Right lobe of liver (tissue), 6 donors: ENCODE measurements at regions not wholly inside any gene's neighbourhood (a gene's known extent, or its start where the extent isn't known, plus 50 kb on each side); places are given as distances from the start of the nearest gene placed in this dataset.
A peak's percentile ranks its signal among the peaks of the same experiment; 100 is the strongest.
"Not testable (repeated sequence)": the region's sequence is repeated elsewhere in the genome, so short reads cannot be mapped to it uniquely, and the experiment has no call there.

Experiments
- ATAC-seq, 4 donors: fragments of 200-7000 bp; cut with Tn5 transposase; one replicate each; pipeline ENCODE4 v1.9.1; 2020; ENCODE audit warnings: mild to moderate bottlenecking in 4 of 4, moderate library complexity in 4 of 4
- DNase-seq, 3 donors: peaks; one replicate each; pipeline ENCODE4 v3.0.0-alpha.2; 2020
- H3K27ac ChIP-seq, 3 donors: fragments of 200-600 bp; one replicate each; pipeline ENCODE4 v1.8.0; 2022
- H3K27me3 ChIP-seq, 2 donors: fragments of 200-600 bp; one replicate each; pipeline ENCODE4 v1.8.0; 2022
- H3K36me3 ChIP-seq, 4 donors: fragments of 200-600 bp; sonication (generic) in 1 of 4; one replicate each; pipeline versions ENCODE4 v1.5.1 to v1.8.0; 2017 to 2022; ENCODE audit warnings: control low read depth in 1 of 4
- H3K4me1 ChIP-seq, 4 donors: fragments of 200-600 bp; sonication (generic) in 1 of 4; one replicate each; pipeline versions ENCODE4 v1.5.1 to v1.8.0; 2017 to 2022; ENCODE audit warnings: control low read depth in 1 of 4
- H3K4me3 ChIP-seq, 3 donors: fragments of 200-600 bp; one replicate each; pipeline ENCODE4 v1.8.0; 2022
- H3K9me3 ChIP-seq, 4 donors: fragments of 200-600 bp; sonication (generic) in 1 of 4; one replicate each; pipeline versions ENCODE4 v1.5.1 to v1.8.0; 2017 to 2022; ENCODE audit warnings: control low read depth in 1 of 4
- POLR2A ChIP-seq: fragments of 450-650 bp; IDR thresholded peaks from one replicate; pipeline ENCODE4 v1.6.1; 2017; ENCODE audit warnings: antibody characterized with exemption, mild to moderate bottlenecking
- WGBS: methylation state at CpG from one replicate; pipeline ENCODE4 v1.1.6; 2018; ENCODE audit warnings: low coverage, low lambda C conversion rate; ENCODE audit not compliant: insufficient coverage; ENCODE audit errors: missing lambda C conversion rate; 5-methylcytosine and 5-hydroxymethylcytosine counted together
- intact Hi-C, 2 donors: fragments of 100-400 bp; cut with DNase I; formaldehyde crosslinking; loops; one replicate each; pipeline versions ENCODE4 v1.11.2 to v1.14.1; 2022
- small RNA-seq, 2 experiments: library from RNA; depleted of rRNA; stranded (forward); fragments of <200 nt; gene quantifications; one replicate each; pipeline ENCODE3, GENCODE V24; 2016
- TF ChIP-seq, protein P1 (sequence below), 4 donors: fragments of 200-600 bp in 3 of 4; fragments of 450-650 bp in 1 of 4; IDR thresholded peaks; one replicate each; pipeline versions ENCODE4 v1.5.1 to v1.8.0; 2016 to 2022; ENCODE audit warnings: antibody characterized with exemption in 4 of 4, mild to moderate bottlenecking in 2 of 4
- donor health status: DM: no; HTN: yes; CAD: no.
- donor health status: DM: no; HTN: no; CAD: no.
- donor health status: DM: no; HTN: no; CAD: no.
- donor health status: DM: no; HTN: yes; CAD: no.
- donor health status: DM: no; HTN: yes; CAD: no.

- ATAC-seq, result peak in 1 of 4 donors; percentile 28
- intact Hi-C loops, result not testable (repeated sequence)
These were observed 66.5 kb upstream of the NIPA1 start for GRCh38 chr15:22719980-22720379.

DNA sequence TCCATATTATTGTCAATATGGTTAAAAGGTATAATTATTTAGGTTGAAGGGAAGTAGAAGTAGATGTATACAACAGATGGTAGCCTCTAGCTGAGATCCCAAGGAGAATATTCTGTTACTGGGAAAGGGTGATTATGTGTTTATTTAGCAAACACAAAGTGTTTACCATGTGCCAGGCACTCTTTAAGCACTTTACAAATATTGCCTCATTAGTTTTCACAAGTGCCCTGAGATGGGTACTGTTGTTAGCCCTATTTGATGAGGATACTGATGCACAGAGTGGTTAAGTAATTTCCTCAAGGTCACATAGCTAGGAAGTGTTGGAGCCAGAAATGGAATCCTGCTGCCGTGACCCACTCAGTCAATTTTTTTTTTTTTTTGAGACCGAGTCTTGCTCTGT is 60.3 kb upstream of the NIPA1 start:
- DNase-seq, H3K27ac ChIP-seq, H3K27me3 ChIP-seq, H3K4me3 ChIP-seq, H3K9me3 ChIP-seq, intact Hi-C loops, H3K36me3 ChIP-seq, H3K4me1 ChIP-seq: not testable (repeated sequence)
- WGBS, result no CpG with 5 or more reads among the region's 2 CpGs
- peak in 2 of 4 donors; percentile 36 to 67 for ATAC-seq

More at GRCh38 chr15:22719980-22720379, 66.5 kb upstream of the NIPA1 start:
- not testable (repeated sequence) for H3K9me3 ChIP-seq, H3K4me3 ChIP-seq, H3K27me3 ChIP-seq, H3K4me1 ChIP-seq, DNase-seq, H3K27ac ChIP-seq, H3K36me3 ChIP-seq
- TF ChIP-seq, protein P1, sequence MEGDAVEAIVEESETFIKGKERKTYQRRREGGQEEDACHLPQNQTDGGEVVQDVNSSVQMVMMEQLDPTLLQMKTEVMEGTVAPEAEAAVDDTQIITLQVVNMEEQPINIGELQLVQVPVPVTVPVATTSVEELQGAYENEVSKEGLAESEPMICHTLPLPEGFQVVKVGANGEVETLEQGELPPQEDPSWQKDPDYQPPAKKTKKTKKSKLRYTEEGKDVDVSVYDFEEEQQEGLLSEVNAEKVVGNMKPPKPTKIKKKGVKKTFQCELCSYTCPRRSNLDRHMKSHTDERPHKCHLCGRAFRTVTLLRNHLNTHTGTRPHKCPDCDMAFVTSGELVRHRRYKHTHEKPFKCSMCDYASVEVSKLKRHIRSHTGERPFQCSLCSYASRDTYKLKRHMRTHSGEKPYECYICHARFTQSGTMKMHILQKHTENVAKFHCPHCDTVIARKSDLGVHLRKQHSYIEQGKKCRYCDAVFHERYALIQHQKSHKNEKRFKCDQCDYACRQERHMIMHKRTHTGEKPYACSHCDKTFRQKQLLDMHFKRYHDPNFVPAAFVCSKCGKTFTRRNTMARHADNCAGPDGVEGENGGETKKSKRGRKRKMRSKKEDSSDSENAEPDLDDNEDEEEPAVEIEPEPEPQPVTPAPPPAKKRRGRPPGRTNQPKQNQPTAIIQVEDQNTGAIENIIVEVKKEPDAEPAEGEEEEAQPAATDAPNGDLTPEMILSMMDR (IDR thresholded peaks at IDR 0.05), result peak in 3 of 4 donors; percentile 19 to 32 (median 23)
- WGBS, result 67% methylated on average over 1 of the region's 1 CpG

GRCh38 chr15:22735067-22735466 is 51.4 kb upstream of the NIPA1 start:
- 20% methylated on average over 4 of the region's 4 CpGs for WGBS

DNA sequence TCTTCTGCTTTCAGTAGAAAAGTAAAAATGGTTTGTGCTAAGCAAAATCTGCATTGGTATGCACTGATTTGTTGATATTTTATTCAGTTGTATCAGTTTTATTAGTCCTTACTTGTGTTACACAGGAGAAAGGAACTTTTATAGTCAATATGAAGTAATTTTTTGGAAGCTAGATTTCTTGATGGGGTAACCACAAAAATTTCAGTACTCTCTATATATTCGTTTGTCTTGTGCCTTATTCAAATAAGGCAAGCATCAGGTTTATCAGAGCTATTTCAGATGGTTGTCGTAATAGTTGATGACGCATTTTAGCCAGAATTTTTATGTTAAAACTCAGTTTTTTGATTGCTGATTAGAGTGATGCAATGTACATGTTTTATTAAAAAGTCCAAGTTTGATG is 50.7 kb upstream of the NIPA1 start:
- Histone ChIP-seq H3K9me3 (no peaks in the 10 kb centered on the region), H3K27ac (no peak overlapping the region), H3K4me3 (no peak overlapping the region), H3K36me3 (no peaks in the 10 kb centered on the region), H3K27me3 (no peaks in the 10 kb centered on the region), H3K4me1 (no peaks in the 10 kb centered on the region)
- WGBS, result 80% methylated on average over 3 of the region's 3 CpGs
- DNase-seq (no peak), ATAC-seq (no peak)
- intact Hi-C loops, result no loop called here
- TF ChIP-seq POLR2A, result no peak
- TF ChIP-seq, protein P1 (IDR thresholded peaks at IDR 0.05), result no peak

More at GRCh38 chr15:22735067-22735466, 51.4 kb upstream of the NIPA1 start:
- DNase-seq, ATAC-seq, H3K4me3 ChIP-seq, H3K36me3 ChIP-seq, H3K27ac ChIP-seq, H3K9me3 ChIP-seq, intact Hi-C loops, H3K27me3 ChIP-seq, H3K4me1 ChIP-seq: not testable (repeated sequence)

- H3K4me3 ChIP-seq, H3K36me3 ChIP-seq, H3K9me3 ChIP-seq, H3K27me3 ChIP-seq, H3K27ac ChIP-seq, H3K4me1 ChIP-seq, intact Hi-C loops, DNase-seq, ATAC-seq: not testable (repeated sequence)
These were observed 50.2 kb upstream of the NIPA1 start for GRCh38 chr15:22736200-22736599.

Small RNA genes lying in the stretch of these regions (small RNA-seq; reads per million reads assigned to genes)
- gene AC138649.4 (0 reads per million in 2 experiments), gene RN7SL495P (0 reads per million in 2 experiments)
